MM.1S (cell line): ENCODE measurements at regions not wholly inside any gene's neighbourhood (a gene's known extent, or its start where the extent isn't known, plus 50 kb on each side); places are given as distances from the start of the nearest gene placed in this dataset.

ENCODE experiments used
- DNase-seq: peaks from one replicate; pipeline ENCODE4 v3.0.0-alpha.2; 2015
- H2AFZ ChIP-seq: fragments of 300-600 bp; sonication (generic); 2 replicates; pipeline ENCODE4 v1.6.0; 2016; ENCODE audit warnings: antibody characterized with exemption, low read length
- H3F3A ChIP-seq: fragments of 300-600 bp; sonication (generic); 2 replicates; pipeline ENCODE4 v1.6.1; 2016; ENCODE audit warnings: mild to moderate bottlenecking, antibody characterized with exemption, low read length, moderate library complexity, mixed read lengths; ENCODE audit not compliant: insufficient read depth
- H3K27ac ChIP-seq: fragments of 300-600 bp; sonication (generic); 2 replicates; pipeline ENCODE4 v1.5.1; 2016; ENCODE audit warnings: mild to moderate bottlenecking, low read length
- H3K27me3 ChIP-seq: fragments of 300-600 bp; sonication (generic); replicated peaks from 2 replicates; pipeline ENCODE4 v1.6.0; 2016; ENCODE audit warnings: low read length; ENCODE audit not compliant: insufficient read depth
- H3K36me3 ChIP-seq: fragments of 300-600 bp; sonication (generic); replicated peaks from 2 replicates; pipeline ENCODE4 v1.6.1; 2016; ENCODE audit warnings: mild to moderate bottlenecking, low read length, mixed read lengths; ENCODE audit not compliant: insufficient read depth
- H3K4me1 ChIP-seq: fragments of 300-600 bp; sonication (generic); 2 replicates; pipeline ENCODE4 v1.6.1; 2016; ENCODE audit warnings: low read length, mixed read lengths
- H3K4me2 ChIP-seq: fragments of 300-600 bp; sonication (generic); 2 replicates; pipeline ENCODE4 v1.6.0; 2016; ENCODE audit warnings: low read depth, low read length
- H3K4me3 ChIP-seq: fragments of 300-600 bp; sonication (generic); 2 replicates; pipeline ENCODE4 v1.5.1; 2016; ENCODE audit warnings: low read length, mixed read lengths
- H3K79me2 ChIP-seq: fragments of 300-600 bp; sonication (generic); 2 replicates; pipeline ENCODE4 v1.6.1; 2016; ENCODE audit warnings: mixed run types, low read length, mixed read lengths
- H3K9ac ChIP-seq: fragments of 300-600 bp; sonication (generic); 2 replicates; pipeline ENCODE4 v1.6.1; 2016; ENCODE audit warnings: low read length, mixed read lengths
- H3K9me2 ChIP-seq: fragments of 300-600 bp; sonication (generic); replicated peaks from 2 replicates; pipeline ENCODE4 v1.6.1; 2016; ENCODE audit warnings: mild to moderate bottlenecking, low read length, mixed read lengths; ENCODE audit not compliant: insufficient read depth
- H3K9me3 ChIP-seq: fragments of 300-600 bp; sonication (generic); replicated peaks from 2 replicates; pipeline ENCODE4 v1.6.1; 2016; ENCODE audit warnings: mild to moderate bottlenecking, low read length, mixed read lengths; ENCODE audit not compliant: insufficient read depth
- H4K20me1 ChIP-seq: fragments of 300-600 bp; sonication (generic); 2 replicates; pipeline ENCODE4 v1.6.1; 2016; ENCODE audit warnings: mild to moderate bottlenecking, low read length, moderate library complexity, mixed read lengths; ENCODE audit not compliant: insufficient read depth
- CTCF ChIP-seq: fragments of 300-600 bp; sonication (generic); IDR thresholded peaks from 2 replicates; pipeline ENCODE4 v1.5.1; 2016; ENCODE audit warnings: antibody characterized with exemption, low read length, mixed read lengths
- EZH2 ChIP-seq: fragments of 300-600 bp; sonication (generic); optimal IDR thresholded peaks from 2 replicates; pipeline ENCODE3; 2017; ENCODE audit warnings: low read depth, mild to moderate bottlenecking, antibody characterized with exemption, low read length, mixed read lengths
- EZH2phosphoT487 ChIP-seq: fragments of 300-600 bp; sonication (generic); IDR thresholded peaks from 2 replicates; pipeline ENCODE4 v1.6.1; 2018; ENCODE audit warnings: antibody characterized with exemption, low read length

DNA sequence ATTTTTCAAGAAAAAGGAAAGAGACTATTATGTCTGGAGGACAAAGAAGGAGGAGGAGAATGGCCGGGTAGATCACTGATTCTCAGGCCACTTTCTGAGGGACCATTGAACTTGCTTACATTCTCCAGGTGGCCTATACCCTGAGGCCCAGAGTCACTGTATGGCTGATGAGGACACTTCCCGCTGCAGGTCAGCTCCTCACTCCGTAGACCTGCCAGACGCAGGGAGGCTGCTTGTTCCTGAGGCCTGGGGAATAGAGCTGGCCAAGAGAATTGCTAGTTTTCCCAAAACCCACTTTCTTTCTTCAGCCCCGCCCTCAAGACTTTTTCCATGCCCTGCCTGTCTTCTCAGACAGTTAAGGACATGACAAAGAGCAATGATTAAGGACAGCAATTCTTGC is 510.5 kb upstream of the TBX3 start:
- Histone ChIP-seq H3K9ac (no peak overlapping the region), H3K4me2 (no peak overlapping the region), H3K36me3 (no peaks in the 10 kb centered on the region), H3K4me3 (no peak overlapping the region), H3K27me3 (no peaks in the 10 kb centered on the region), H3K79me2 (no peaks in the 10 kb centered on the region), H3K9me3 (no peaks in the 10 kb centered on the region), H2AFZ (no peak overlapping the region), H4K20me1 (no peaks in the 10 kb centered on the region), H3F3A (no peaks in the 10 kb centered on the region), H3K4me1 (no peaks in the 10 kb centered on the region), H3K9me2 (no peaks in the 10 kb centered on the region), H3K27ac (no peak overlapping the region)
- no peak for DNase-seq
- TF ChIP-seq EZH2 (no peak), CTCF (no peak), EZH2phosphoT487 (no peak)

GRCh38 chr12:115191342-115191741 is 507.4 kb upstream of the TBX3 start:
- no peak for DNase-seq
- H3K4me3 ChIP-seq = no peak overlapping the region
- TF ChIP-seq CTCF = no peak
- no peak for TF ChIP-seq EZH2
- TF ChIP-seq EZH2phosphoT487 = no peak

GRCh38 chr12:115190010-115190770 is 506.2 kb upstream of the TBX3 start:
- Histone ChIP-seq H3K9me3 (no peaks in the 10 kb centered on the region), H4K20me1 (no peaks in the 10 kb centered on the region), H3K9me2 (no peaks in the 10 kb centered on the region), H3F3A (no peaks in the 10 kb centered on the region), H3K79me2 (no peaks in the 10 kb centered on the region), H3K4me2 (no peak overlapping the region), H3K27ac (no peak overlapping the region), H3K9ac (no peak overlapping the region), H3K36me3 (no peaks in the 10 kb centered on the region), H3K4me3 (no peak overlapping the region), H3K27me3 (no peaks in the 10 kb centered on the region), H3K4me1 (no peaks in the 10 kb centered on the region), H2AFZ (no peak overlapping the region)
- DNase-seq = no peak
- TF ChIP-seq EZH2phosphoT487 (no peak), EZH2 (no peak), CTCF (no peak)

More at GRCh38 chr12:115191342-115191741, 507.4 kb upstream of the TBX3 start:
- no peaks in the 10 kb centered on the region for H4K20me1 ChIP-seq
- no peaks in the 10 kb centered on the region for H3F3A ChIP-seq
- H2AFZ ChIP-seq = no peak overlapping the region
- no peaks in the 10 kb centered on the region for H3K4me1 ChIP-seq
- no peaks in the 10 kb centered on the region for H3K9me3 ChIP-seq
- no peak overlapping the region for H3K4me2 ChIP-seq
- no peaks in the 10 kb centered on the region for H3K9me2 ChIP-seq
- H3K36me3 ChIP-seq = no peaks in the 10 kb centered on the region
- H3K9ac ChIP-seq = no peak overlapping the region
- H3K27me3 ChIP-seq = no peaks in the 10 kb centered on the region
- H3K27ac ChIP-seq = no peak overlapping the region
- no peaks in the 10 kb centered on the region for H3K79me2 ChIP-seq
